Adrenal gland (tissue), 9 donors: ENCODE measurements at regions not wholly inside any gene's neighbourhood (a gene's known extent, or its start where the extent isn't known, plus 50 kb on each side); places are given as distances from the start of the nearest gene placed in this dataset.
A peak's percentile ranks its signal among the peaks of the same experiment; 100 is the strongest.

Experiments
- DNase-seq, 7 donors: peaks; one replicate each; pipeline ENCODE4 v3.0.0-alpha.2; 2019 to 2020
- H3K27ac ChIP-seq, 5 donors: fragments of 200-600 bp; sonication (generic) in 4 of 5; 1 replicate in 3 of 5; 2 replicates in 2 of 5; pipeline versions ENCODE4 v1.5.1 to v1.8.0; 2016 to 2020; ENCODE audit warnings: mild to moderate bottlenecking in 1 of 5
- H3K27me3 ChIP-seq: fragments of 200-600 bp; 2 replicates; pipeline ENCODE4 v1.8.0; 2021
- H3K36me3 ChIP-seq, 2 donors: fragments of 200-600 bp; replicated peaks in 1 of 2; 1 replicate in 1 of 2; 2 replicates in 1 of 2; pipeline versions ENCODE4 v1.5.1 to v1.8.0; 2018 to 2022
- H3K4me1 ChIP-seq, 2 donors: fragments of 200-600 bp; replicated peaks in 1 of 2; 1 replicate in 1 of 2; 2 replicates in 1 of 2; pipeline versions ENCODE4 v1.5.1 to v1.8.0; 2018 to 2021
- H3K4me3 ChIP-seq, 4 donors: fragments of 200-600 bp; sonication (generic) in 3 of 4; one replicate each; pipeline ENCODE4 v1.5.1; 2016 to 2018
- H3K9me3 ChIP-seq, 3 donors: fragments of 200-600 bp; sonication (generic) in 1 of 3; replicated peaks in 1 of 3; 1 replicate in 2 of 3; 2 replicates in 1 of 3; pipeline versions ENCODE4 v1.5.1 to v1.8.0; 2016 to 2021
- POLR2A ChIP-seq, 2 donors: fragments of 450-650 bp; IDR thresholded peaks; one replicate each; pipeline ENCODE4 v1.6.1; 2017; ENCODE audit warnings: antibody characterized with exemption in 2 of 2, mild to moderate bottlenecking in 2 of 2, moderate library complexity in 1 of 2
- WGBS, 4 donors: extraction: QIAGEN DNeasy Blood & Tissue Kit in 2 of 4; methylation state at CpG; one replicate each; pipeline versions ENCODE4 v1.1.5 to v1.1.7; 2013 to 2017; 5-methylcytosine and 5-hydroxymethylcytosine counted together
- intact Hi-C, 2 donors: fragments of 100-400 bp; cut with DNase I; formaldehyde crosslinking; loops; one replicate each; pipeline versions ENCODE4 v1.14.1 to v1.15.0; 2022 to 2023
- TF ChIP-seq, protein P1 (sequence below), 6 experiments: fragments of 450-650 bp in 4 of 6; fragments of 200-600 bp in 2 of 6; sonication (generic) in 1 of 6; IDR thresholded peaks; 1 replicate in 5 of 6; 2 replicates in 1 of 6; pipeline versions ENCODE4 v1.5.1 to v1.8.0; 2016 to 2021; ENCODE audit warnings: antibody characterized with exemption in 6 of 6, mild to moderate bottlenecking in 2 of 6, moderate library complexity in 1 of 6
- donor health status: healthy with polysubstance abuse.
- donor health status: Bipolar disorder and iron deficiency.
- donor health status: DM: yes; HTN: yes; CAD: no.
- donor health status: DM: no; HTN: no; CAD: no.
- donor health status: DM: no; HTN: no; CAD: no.

DNA sequence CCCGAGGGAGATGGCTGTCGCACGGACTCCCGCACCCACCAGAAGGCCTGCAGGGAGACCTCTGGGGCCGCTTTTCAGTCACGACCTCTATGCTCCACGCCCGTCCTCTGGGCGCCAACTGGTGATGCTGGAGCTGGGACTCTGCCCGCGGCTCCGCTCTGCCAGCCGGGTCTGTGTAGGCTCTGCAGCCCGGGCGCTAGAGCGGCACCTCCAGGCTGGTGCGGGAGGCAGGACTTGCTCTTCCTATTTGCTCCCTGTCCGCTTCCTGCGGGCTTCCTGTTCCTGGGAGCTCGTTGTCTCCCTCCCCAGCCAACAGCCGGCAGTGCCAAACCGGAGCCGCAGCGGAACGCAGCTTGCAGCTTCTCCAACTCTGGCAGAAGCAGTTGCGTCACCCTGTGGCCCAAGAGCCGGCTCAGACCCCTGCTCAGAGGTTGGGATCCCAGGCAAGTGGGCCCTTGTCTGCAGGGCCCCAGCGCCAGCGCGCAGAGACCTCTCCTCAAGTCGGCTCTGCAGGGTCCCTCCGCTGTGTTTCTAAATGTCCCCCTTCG lies 285.9 kb downstream of the XXYLT1 start:
- TF ChIP-seq, protein P1, sequence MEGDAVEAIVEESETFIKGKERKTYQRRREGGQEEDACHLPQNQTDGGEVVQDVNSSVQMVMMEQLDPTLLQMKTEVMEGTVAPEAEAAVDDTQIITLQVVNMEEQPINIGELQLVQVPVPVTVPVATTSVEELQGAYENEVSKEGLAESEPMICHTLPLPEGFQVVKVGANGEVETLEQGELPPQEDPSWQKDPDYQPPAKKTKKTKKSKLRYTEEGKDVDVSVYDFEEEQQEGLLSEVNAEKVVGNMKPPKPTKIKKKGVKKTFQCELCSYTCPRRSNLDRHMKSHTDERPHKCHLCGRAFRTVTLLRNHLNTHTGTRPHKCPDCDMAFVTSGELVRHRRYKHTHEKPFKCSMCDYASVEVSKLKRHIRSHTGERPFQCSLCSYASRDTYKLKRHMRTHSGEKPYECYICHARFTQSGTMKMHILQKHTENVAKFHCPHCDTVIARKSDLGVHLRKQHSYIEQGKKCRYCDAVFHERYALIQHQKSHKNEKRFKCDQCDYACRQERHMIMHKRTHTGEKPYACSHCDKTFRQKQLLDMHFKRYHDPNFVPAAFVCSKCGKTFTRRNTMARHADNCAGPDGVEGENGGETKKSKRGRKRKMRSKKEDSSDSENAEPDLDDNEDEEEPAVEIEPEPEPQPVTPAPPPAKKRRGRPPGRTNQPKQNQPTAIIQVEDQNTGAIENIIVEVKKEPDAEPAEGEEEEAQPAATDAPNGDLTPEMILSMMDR (IDR thresholded peaks at IDR 0.05), result peak in 3 of 6 experiments; percentile 17 to 28 (median 21)
- TF ChIP-seq POLR2A (IDR thresholded peaks at IDR 0.05), result no peak
- Histone ChIP-seq H3K27me3 (no peaks in the 10 kb centered on the region), H3K27ac (no peak overlapping the region), H3K4me1 (peaks cover 2 to 7% of the 10 kb centered on the region in 2 donors), H3K4me3 (peak overlapping the region in 1 of 4 donors; percentile 30), H3K36me3 (no peaks in the 10 kb centered on the region), H3K9me3 (no peaks in the 10 kb centered on the region)
- DNase-seq, result peak; percentile 36 to 71 (median 56)
- intact Hi-C loops, result no loop called here
- WGBS, 4 donors, result 37 to 80% (median 42%) methylated on average over 1 to 33 of the region's 33 CpGs

DNA sequence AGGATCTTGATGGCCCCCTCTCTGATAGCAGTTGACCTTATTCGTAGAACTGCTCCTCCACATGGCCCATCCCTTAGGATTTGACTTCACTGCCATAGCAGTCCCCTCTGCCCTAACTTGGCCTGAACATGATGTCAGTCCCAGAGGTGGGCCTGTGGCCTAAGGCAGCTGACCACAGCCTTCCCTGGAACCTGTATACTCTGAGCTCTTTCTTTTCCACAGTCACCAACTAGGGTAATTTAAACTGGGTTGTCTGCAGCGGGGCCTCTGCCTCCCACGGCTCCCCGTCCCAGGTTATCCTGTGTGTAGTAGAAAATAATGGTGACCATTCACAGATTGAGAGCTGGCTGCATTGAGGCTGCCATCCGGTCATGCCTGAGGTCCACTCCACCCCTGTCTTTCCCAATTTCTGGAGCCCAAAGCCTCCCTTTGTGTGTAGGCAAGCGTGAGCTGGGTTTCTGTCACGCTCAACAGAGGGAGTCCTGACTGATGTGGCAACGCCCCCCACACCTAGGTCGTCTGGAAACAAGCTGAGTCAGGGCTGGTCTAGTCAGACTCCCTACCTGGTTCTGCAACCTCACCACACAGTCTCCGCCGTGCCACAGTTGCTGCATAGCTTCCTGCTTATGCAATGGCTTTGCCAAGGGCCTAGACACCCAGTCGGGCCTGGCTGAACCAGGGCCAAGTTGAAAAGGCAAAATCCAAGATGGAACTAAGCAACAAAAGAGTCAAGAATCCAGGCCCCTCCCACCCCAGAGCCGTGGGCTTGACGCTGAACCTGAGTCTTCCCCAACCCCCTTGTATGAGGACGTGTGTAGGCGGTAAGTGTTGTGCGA lies 284.5 kb downstream of the XXYLT1 start:
- Histone ChIP-seq H3K4me1 (peaks cover 2 to 7% of the 10 kb centered on the region in 2 donors), H3K4me3 (no peak overlapping the region), H3K36me3 (no peaks in the 10 kb centered on the region), H3K27me3 (no peaks in the 10 kb centered on the region), H3K9me3 (no peaks in the 10 kb centered on the region), H3K27ac (no peak overlapping the region)
- intact Hi-C loops, result no loop called here
- 78 to 92% (median 85%) methylated on average over 10 to 17 of the region's 17 CpGs for WGBS, 4 donors
- TF ChIP-seq, protein P1 (IDR thresholded peaks at IDR 0.05), result no peak
- DNase-seq, result peak in 1 of 7 donors; percentile 36

DNA sequence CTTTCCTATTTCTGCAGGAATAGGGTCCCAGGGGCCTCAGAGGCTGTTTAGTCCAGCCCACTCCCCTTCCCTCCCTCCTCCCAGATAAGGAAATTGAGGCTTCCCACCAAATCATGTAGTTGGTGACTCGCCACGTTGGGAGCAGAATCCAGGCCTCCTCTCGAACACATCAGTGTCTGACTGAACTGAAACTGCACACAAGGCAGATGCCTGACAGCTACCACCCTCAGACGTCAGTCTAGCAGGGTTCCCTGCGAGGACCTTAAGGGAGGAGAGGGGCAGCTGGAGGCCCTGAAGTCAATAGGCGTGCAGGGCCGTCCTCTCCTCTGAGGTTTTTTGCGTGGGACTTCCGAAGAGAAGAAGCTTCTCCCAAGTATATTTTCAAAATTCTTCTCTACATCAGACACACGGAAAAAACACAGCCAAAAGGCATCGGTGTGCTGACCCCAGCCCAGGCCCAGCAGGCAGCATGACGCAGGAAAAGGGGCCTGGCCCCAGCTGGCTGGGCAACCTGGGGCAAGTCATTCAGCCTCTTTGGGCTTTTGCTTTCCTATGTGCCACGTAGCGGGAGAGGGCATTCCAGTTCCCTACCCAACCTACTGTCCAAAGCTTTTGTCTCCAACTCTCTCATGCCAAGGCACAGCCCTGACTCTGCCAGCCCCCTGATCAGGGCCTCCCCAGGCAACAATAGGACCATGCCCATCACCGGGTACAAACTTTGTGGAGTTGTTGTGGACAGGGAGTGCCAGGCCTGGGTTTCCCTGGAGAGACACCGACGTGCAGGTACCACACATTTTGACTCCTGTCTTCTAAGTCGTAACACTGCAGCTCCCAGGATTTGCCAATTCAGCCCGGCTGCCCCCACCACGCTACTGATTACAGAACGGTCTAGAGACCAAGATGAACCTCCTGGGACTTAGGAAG lies 283.1 kb downstream of the XXYLT1 start:
- no peak for TF ChIP-seq POLR2A (IDR thresholded peaks at IDR 0.05)
- TF ChIP-seq, protein P1 (IDR thresholded peaks at IDR 0.05), result no peak

More for the DNA sequence above, 283.1 kb downstream of the XXYLT1 start:
- WGBS, 4 donors, result 75 to 86% (median 80%) methylated on average over 17 to 21 of the region's 21 CpGs
- no peaks in the 10 kb centered on the region for H3K36me3 ChIP-seq
- no peak overlapping the region for H3K4me3 ChIP-seq
- peaks cover 2 to 7% of the 10 kb centered on the region in 2 donors for H3K4me1 ChIP-seq
- H3K9me3 ChIP-seq, result no peaks in the 10 kb centered on the region
- intact Hi-C loops, result no loop called here
- DNase-seq, result no peak
- H3K27ac ChIP-seq, result no peak overlapping the region
- H3K27me3 ChIP-seq, result no peaks in the 10 kb centered on the region
